Loucy (cell line): ENCODE measurements at regions not wholly inside any gene's neighbourhood (a gene's known extent, or its start where the extent isn't known, plus 50 kb on each side); places are given as distances from the start of the nearest gene placed in this dataset.

Experiments
- H2AFZ ChIP-seq: fragments of 200-600 bp; sonication (generic); 2 replicates; pipeline ENCODE4 v1.6.0; 2016; ENCODE audit warnings: antibody characterized with exemption, mild to moderate bottlenecking, low read length, moderate library complexity
- H3F3A ChIP-seq: fragments of 200-600 bp; 2 replicates; pipeline ENCODE4 v1.6.0; 2016; ENCODE audit warnings: antibody characterized with exemption, low read depth, mild to moderate bottlenecking
- H3K27me3 ChIP-seq: fragments of 200-600 bp; sonication (generic); 2 replicates; pipeline ENCODE4 v1.6.1; 2014; ENCODE audit warnings: low read length, mild to moderate bottlenecking; ENCODE audit not compliant: insufficient read depth, poor library complexity, severe bottlenecking
- H3K36me3 ChIP-seq: fragments of 200-600 bp; sonication (generic); 2 replicates; pipeline ENCODE4 v1.6.1; 2016; ENCODE audit warnings: low read length; ENCODE audit not compliant: insufficient read depth
- H3K4me1 ChIP-seq: fragments of 200-600 bp; sonication (generic); 2 replicates; pipeline ENCODE4 v1.5.1; 2014; ENCODE audit warnings: low read length, mild to moderate bottlenecking; ENCODE audit not compliant: insufficient read depth, poor library complexity, severe bottlenecking
- H3K4me2 ChIP-seq: fragments of 200-600 bp; sonication (generic); 2 replicates; pipeline ENCODE4 v1.6.0; 2014; ENCODE audit warnings: antibody characterized with exemption, low read length, low read depth, mild to moderate bottlenecking; ENCODE audit not compliant: poor library complexity, severe bottlenecking
- H3K4me3 ChIP-seq: fragments of 200-600 bp; sonication (generic); 2 replicates; pipeline ENCODE4 v1.5.1; 2014; ENCODE audit warnings: low read length, mild to moderate bottlenecking, mixed read lengths; ENCODE audit not compliant: poor library complexity, severe bottlenecking
- H3K79me2 ChIP-seq: fragments of 200-600 bp; sonication (generic); 2 replicates; pipeline ENCODE4 v1.6.1; 2014; ENCODE audit warnings: low read length; ENCODE audit not compliant: insufficient read depth
- H3K9ac ChIP-seq: fragments of 200-600 bp; sonication (generic); 2 replicates; pipeline ENCODE4 v1.6.0; 2014; ENCODE audit warnings: mild to moderate bottlenecking, low read depth, low read length, moderate library complexity; ENCODE audit not compliant: poor library complexity, severe bottlenecking
- H3K9me2 ChIP-seq: fragments of 200-600 bp; sonication (generic); replicated peaks from 2 replicates; pipeline ENCODE4 v1.6.1; 2016; ENCODE audit warnings: low read depth, low read length, mixed read lengths
- H3K9me3 ChIP-seq: fragments of 200-600 bp; sonication (generic); 2 replicates; pipeline ENCODE4 v1.6.1; 2014; ENCODE audit warnings: mild to moderate bottlenecking, antibody characterized with exemption, low read length, low read depth; ENCODE audit not compliant: insufficient read depth
- H4K20me1 ChIP-seq: fragments of 200-600 bp; sonication (generic); 2 replicates; pipeline ENCODE4 v1.6.0; 2014; ENCODE audit warnings: antibody characterized with exemption, low read length, mild to moderate bottlenecking; ENCODE audit not compliant: insufficient read depth, poor library complexity, severe bottlenecking
- CTCF ChIP-seq: fragments of 200-600 bp; sonication (generic); conservative IDR thresholded peaks from 2 replicates; pipeline ENCODE4 v1.5.1; 2014; ENCODE audit warnings: mild to moderate bottlenecking, antibody characterized with exemption, low read length
- EZH2phosphoT487 ChIP-seq: fragments of 200-600 bp; IDR thresholded peaks from 2 replicates; pipeline ENCODE4 v1.6.1; 2018; ENCODE audit warnings: antibody characterized with exemption, mild to moderate bottlenecking, moderate library complexity, borderline replicate concordance

- no peaks in the 10 kb centered on the region for H3F3A ChIP-seq
- H3K9ac ChIP-seq, result no peak overlapping the region
- TF ChIP-seq CTCF, result no peak
- TF ChIP-seq EZH2phosphoT487, result no peak
- H3K4me3 ChIP-seq, result no peak overlapping the region
- H3K36me3 ChIP-seq, result no peaks in the 10 kb centered on the region
- H3K27me3 ChIP-seq, result no peaks in the 10 kb centered on the region
- no peak overlapping the region for H3K4me2 ChIP-seq
- H4K20me1 ChIP-seq, result no peaks in the 10 kb centered on the region
- no peaks in the 10 kb centered on the region for H3K79me2 ChIP-seq
- H3K4me1 ChIP-seq, result no peaks in the 10 kb centered on the region
- no peaks in the 10 kb centered on the region for H3K9me2 ChIP-seq
- H3K9me3 ChIP-seq, result no peaks in the 10 kb centered on the region
- H2AFZ ChIP-seq, result no peak overlapping the region
Observed at GRCh38 chr10:4033341-4033896, 248.4 kb upstream of the KLF6 start.

GRCh38 chr10:4029866-4030265 is 244.9 kb upstream of the KLF6 start:
- H3F3A ChIP-seq, result no peaks in the 10 kb centered on the region
- TF ChIP-seq CTCF (no peak), EZH2phosphoT487 (no peak)
- no peaks in the 10 kb centered on the region for H3K9me2 ChIP-seq
- no peaks in the 10 kb centered on the region for H3K79me2 ChIP-seq
- H3K9ac ChIP-seq, result no peak overlapping the region
- no peaks in the 10 kb centered on the region for H3K27me3 ChIP-seq
- H3K9me3 ChIP-seq, result no peaks in the 10 kb centered on the region
- H3K36me3 ChIP-seq, result no peaks in the 10 kb centered on the region
- H3K4me3 ChIP-seq, result no peak overlapping the region
- H3K4me1 ChIP-seq, result no peaks in the 10 kb centered on the region
- H3K4me2 ChIP-seq, result no peak overlapping the region
- H2AFZ ChIP-seq, result no peak overlapping the region
- H4K20me1 ChIP-seq, result no peaks in the 10 kb centered on the region

GRCh38 chr10:4028854-4029583 is 244.0 kb upstream of the KLF6 start:
- no peak for TF ChIP-seq EZH2phosphoT487
- no peak for TF ChIP-seq CTCF
- no peaks in the 10 kb centered on the region for H3K9me2 ChIP-seq
- no peaks in the 10 kb centered on the region for H3F3A ChIP-seq
- H3K4me3 ChIP-seq, result no peak overlapping the region
- no peaks in the 10 kb centered on the region for H3K9me3 ChIP-seq
- H2AFZ ChIP-seq, result no peak overlapping the region
- H3K79me2 ChIP-seq, result no peaks in the 10 kb centered on the region
- H4K20me1 ChIP-seq, result no peaks in the 10 kb centered on the region
- H3K36me3 ChIP-seq, result no peaks in the 10 kb centered on the region
- no peaks in the 10 kb centered on the region for H3K27me3 ChIP-seq
- no peak overlapping the region for H3K4me2 ChIP-seq
- H3K4me1 ChIP-seq, result no peaks in the 10 kb centered on the region
- no peak overlapping the region for H3K9ac ChIP-seq
